BJ (cell line): ENCODE measurements at regions not wholly inside any gene's neighbourhood (a gene's known extent, or its start where the extent isn't known, plus 50 kb on each side); places are given as distances from the start of the nearest gene placed in this dataset.

Source experiments
- CTCF ChIA-PET: fragments of 350-600 bp; formaldehyde crosslinking; extraction: SDS; loops from one replicate; lab custom pipeline; 2021; ENCODE audit warnings: antibody characterized with exemption, inconsistent platforms; lab: Yijun Ruan, JAX
- POLR2A ChIA-PET: fragments of 300-600 bp; sonication (Branson Sonifier 250); formaldehyde crosslinking; extraction: SDS; loops from one replicate; lab custom pipeline; 2021; ENCODE audit warnings: antibody characterized with exemption; lab: Charles Lee
- DNase-seq: peaks from one replicate; pipeline ENCODE4 v3.0.0-alpha.2; 2011; ENCODE audit warnings: low read depth
- H3K27me3 ChIP-seq: 2 replicates; pipeline ENCODE4 v1.6.0; 2011; ENCODE audit warnings: low read length; ENCODE audit not compliant: control insufficient read depth, insufficient read depth
- H3K36me3 ChIP-seq: 2 replicates; pipeline ENCODE4 v1.5.1; 2011; ENCODE audit warnings: low read length; ENCODE audit not compliant: control insufficient read depth, insufficient read depth
- H3K4me3 ChIP-seq: 2 replicates; pipeline ENCODE4 v1.5.1; 2011; ENCODE audit warnings: low read depth, mild to moderate bottlenecking, control low read depth, low read length
- TF ChIP-seq, protein P1 (sequence below): IDR thresholded peaks from 2 replicates; pipeline ENCODE4 v1.5.1; 2011; ENCODE audit warnings: low read depth, mild to moderate bottlenecking, control low read depth, inconsistent platforms, low read length, moderate library complexity; ENCODE audit not compliant: insufficient read depth

DNA sequence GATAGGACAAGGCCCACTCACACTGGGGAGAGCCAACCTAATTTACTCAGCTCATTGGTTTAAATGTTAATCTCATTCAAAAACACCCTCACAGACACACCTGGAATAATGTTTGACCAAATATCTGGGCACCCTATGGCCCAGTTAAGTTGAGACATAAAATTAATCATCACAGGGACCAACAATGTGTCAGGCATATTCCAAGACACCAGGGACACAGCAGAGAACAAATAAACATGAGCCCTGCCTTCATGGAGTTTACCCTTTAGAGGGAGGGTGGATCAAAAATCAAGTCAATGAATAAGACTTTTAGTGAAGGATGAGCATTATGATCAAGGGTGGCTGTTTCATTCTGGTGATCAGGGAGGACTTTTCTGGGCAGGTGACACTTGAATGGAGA, 98.7 kb upstream of the CHD6 start:
- TF ChIP-seq, protein P1, sequence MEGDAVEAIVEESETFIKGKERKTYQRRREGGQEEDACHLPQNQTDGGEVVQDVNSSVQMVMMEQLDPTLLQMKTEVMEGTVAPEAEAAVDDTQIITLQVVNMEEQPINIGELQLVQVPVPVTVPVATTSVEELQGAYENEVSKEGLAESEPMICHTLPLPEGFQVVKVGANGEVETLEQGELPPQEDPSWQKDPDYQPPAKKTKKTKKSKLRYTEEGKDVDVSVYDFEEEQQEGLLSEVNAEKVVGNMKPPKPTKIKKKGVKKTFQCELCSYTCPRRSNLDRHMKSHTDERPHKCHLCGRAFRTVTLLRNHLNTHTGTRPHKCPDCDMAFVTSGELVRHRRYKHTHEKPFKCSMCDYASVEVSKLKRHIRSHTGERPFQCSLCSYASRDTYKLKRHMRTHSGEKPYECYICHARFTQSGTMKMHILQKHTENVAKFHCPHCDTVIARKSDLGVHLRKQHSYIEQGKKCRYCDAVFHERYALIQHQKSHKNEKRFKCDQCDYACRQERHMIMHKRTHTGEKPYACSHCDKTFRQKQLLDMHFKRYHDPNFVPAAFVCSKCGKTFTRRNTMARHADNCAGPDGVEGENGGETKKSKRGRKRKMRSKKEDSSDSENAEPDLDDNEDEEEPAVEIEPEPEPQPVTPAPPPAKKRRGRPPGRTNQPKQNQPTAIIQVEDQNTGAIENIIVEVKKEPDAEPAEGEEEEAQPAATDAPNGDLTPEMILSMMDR, result no peak
- Histone ChIP-seq H3K36me3 (no peaks in the 10 kb centered on the region), H3K27me3 (no peaks in the 10 kb centered on the region), H3K4me3 (no peak overlapping the region)
- no peak for DNase-seq
- ChIA-PET POLR2A (no interaction called here), CTCF (interaction anchor here (1.1 to 2.8 kb wide), 6 partner anchors 14 to 124 kb away, joined by 3 to 12 read pairs (median 4); no protein-coding TSS in a partner anchor)

DNA sequence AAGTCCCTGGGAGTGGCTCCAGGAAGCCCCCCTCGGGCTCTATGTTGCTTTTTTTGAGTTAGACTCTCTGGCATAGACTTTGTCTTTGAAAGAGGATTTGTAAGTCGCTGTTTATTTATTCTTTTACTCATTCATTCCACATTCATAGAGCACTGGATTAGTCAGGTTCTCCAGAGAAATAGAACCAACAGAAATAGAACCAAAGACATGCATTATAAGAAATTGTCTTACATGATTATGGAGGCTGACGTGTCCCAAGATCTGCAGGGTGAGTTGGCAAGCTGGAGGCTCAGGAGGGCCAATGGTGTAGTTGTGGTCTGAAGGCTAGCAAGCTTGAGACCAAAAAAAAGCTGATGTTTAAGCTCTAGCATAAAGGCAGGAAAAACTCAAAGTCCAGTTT, 98.3 kb upstream of the CHD6 start:
- Histone ChIP-seq H3K27me3 (no peaks in the 10 kb centered on the region), H3K36me3 (no peaks in the 10 kb centered on the region), H3K4me3 (no peak overlapping the region)
- TF ChIP-seq, protein P1, result no peak
- ChIA-PET POLR2A (no interaction called here), CTCF (interaction anchor here (1.2 to 2.4 kb wide), 5 partner anchors 13 to 23 kb away, joined by 3 to 13 read pairs (median 8); no protein-coding TSS in a partner anchor)
- DNase-seq, result no peak

DNA sequence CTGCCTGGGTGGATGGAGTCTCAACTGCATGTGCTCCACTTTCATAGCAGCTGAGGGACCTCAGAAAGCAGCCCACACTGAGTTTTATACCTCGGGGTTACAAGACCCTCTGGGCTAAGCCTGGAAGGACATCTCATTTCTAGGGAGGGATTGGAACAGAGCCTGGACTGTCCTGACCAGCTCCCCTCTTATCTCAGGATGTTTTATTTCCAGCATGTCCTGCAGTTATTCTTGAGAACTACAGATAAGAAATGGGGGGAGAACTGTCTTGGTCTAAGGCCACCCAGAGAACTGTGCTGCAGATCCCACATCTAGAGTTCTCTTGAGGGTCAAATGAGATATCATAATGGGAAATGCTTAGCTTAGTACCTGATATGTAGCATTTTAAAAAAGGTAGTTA, 97.3 kb upstream of the CHD6 start:
- CTCF ChIA-PET, result interaction anchor here (1.2 to 2.4 kb wide), 7 partner anchors 12 to 1694 kb away, joined by 3 to 13 read pairs (median 5); no protein-coding TSS in a partner anchor
- DNase-seq, result no peak
- Histone ChIP-seq H3K27me3 (no peaks in the 10 kb centered on the region), H3K36me3 (no peaks in the 10 kb centered on the region), H3K4me3 (no peak overlapping the region)
- POLR2A ChIA-PET, result no interaction called here
- TF ChIP-seq, protein P1, result no peak

DNA sequence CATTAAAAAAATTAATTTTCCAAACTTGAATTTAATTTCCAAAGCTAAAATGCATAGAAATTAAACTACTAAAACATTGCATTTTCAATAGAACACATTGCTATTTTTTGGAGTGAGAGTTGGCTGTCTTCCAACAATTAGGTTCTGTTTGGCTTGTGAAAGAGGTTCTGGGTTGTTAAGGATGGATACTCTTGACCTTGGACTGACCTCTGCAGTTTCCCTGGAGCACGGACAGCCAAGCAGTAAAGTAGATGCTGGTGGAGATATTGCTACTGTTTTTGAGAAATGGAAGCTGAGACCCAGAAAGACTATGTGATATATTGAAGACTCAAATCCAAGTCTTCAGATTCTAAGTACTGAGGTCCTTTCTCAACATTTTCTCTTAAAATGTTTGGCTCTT, 95.9 kb upstream of the CHD6 start:
- ChIA-PET POLR2A (no interaction called here), CTCF (interaction anchor here (2.2 to 2.4 kb wide), 2 partner anchors 16 to 25 kb away, joined by 10 to 13 read pairs; no protein-coding TSS in a partner anchor)
- Histone ChIP-seq H3K4me3 (no peak overlapping the region), H3K27me3 (no peaks in the 10 kb centered on the region), H3K36me3 (no peaks in the 10 kb centered on the region)
- DNase-seq, result no peak
- TF ChIP-seq, protein P1, result no peak

DNA sequence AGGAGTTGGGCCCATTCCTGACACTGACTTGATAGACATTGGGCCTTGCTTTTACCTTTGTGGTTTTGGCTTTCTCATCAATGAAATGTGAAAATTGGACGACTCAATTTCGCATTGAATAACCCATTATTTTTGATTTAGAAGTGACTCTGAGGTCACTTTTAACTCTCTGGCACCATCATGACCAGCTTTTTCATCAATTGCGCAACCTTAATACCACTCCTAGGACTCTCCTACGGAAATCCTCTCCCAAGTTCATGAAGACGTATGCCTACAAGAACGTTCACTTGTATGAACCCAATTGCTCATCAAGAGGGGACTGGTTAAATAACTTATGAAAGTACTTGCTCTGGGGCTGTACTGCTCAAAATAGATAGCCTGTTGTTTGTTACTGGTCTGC, 86.7 kb upstream of the CHD6 start:
- CTCF ChIA-PET, result no interaction called here
- Histone ChIP-seq H3K4me3 (no peak overlapping the region), H3K27me3 (no peaks in the 10 kb centered on the region), H3K36me3 (no peaks in the 10 kb centered on the region)
- DNase-seq, result no peak
- TF ChIP-seq, protein P1, result no peak
- POLR2A ChIA-PET, result no interaction called here
